Coronary artery (tissue), 2 donors: ENCODE measurements at regions not wholly inside any gene's neighbourhood (a gene's known extent, or its start where the extent isn't known, plus 50 kb on each side); places are given as distances from the start of the nearest gene placed in this dataset.

ENCODE experiments used
- DNase-seq: peaks from one replicate; pipeline ENCODE4 v3.0.0-alpha.2; 2017; ENCODE audit warnings: low spot score
- H3K27ac ChIP-seq, 2 donors: fragments of 200-600 bp; sonication (generic); one replicate each; pipeline ENCODE4 v1.5.1; 2016 to 2019
- H3K4me3 ChIP-seq: fragments of 200-600 bp; sonication (generic); 2 replicates; pipeline ENCODE4 v1.5.1; 2016; ENCODE audit warnings: mild to moderate bottlenecking, moderate library complexity
- CTCF ChIP-seq: fragments of 200-600 bp; sonication (generic); IDR thresholded peaks from one replicate; pipeline ENCODE4 v1.5.1; 2019; ENCODE audit warnings: antibody characterized with exemption

- DNase-seq, result no peak
- TF ChIP-seq CTCF, result no peak
- no peak overlapping the region for H3K27ac ChIP-seq
- H3K4me3 ChIP-seq, result no peak overlapping the region
These were observed 185.0 kb upstream of the ELL2 start for GRCh38 chr5:96146675-96147074.

- H3K4me3 ChIP-seq, result no peak overlapping the region
- TF ChIP-seq CTCF, result no peak
- no peak for DNase-seq
- H3K27ac ChIP-seq, result no peak overlapping the region
These were observed 182.6 kb upstream of the ELL2 start for GRCh38 chr5:96144289-96144688.

- no peak overlapping the region for H3K27ac ChIP-seq
- TF ChIP-seq CTCF, result no peak
- no peak for DNase-seq
- no peak overlapping the region for H3K4me3 ChIP-seq
These were observed 181.8 kb upstream of the ELL2 start for GRCh38 chr5:96143450-96143849.

- DNase-seq, result no peak
- Histone ChIP-seq H3K27ac (no peak overlapping the region), H3K4me3 (no peak overlapping the region)
- no peak for TF ChIP-seq CTCF
These were observed 181.3 kb upstream of the ELL2 start for GRCh38 chr5:96142786-96143434.

- no peak overlapping the region for H3K27ac ChIP-seq
These were observed 180.6 kb upstream of the ELL2 start for GRCh38 chr5:96142184-96142781.

GRCh38 chr5:96141749-96142148 is 180.1 kb upstream of the ELL2 start:
- no peak for TF ChIP-seq CTCF
- Histone ChIP-seq H3K27ac (no peak overlapping the region), H3K4me3 (no peak overlapping the region)
- no peak for DNase-seq

More at GRCh38 chr5:96142184-96142781, 180.6 kb upstream of the ELL2 start:
- no peak for TF ChIP-seq CTCF
- DNase-seq, result no peak
- no peak overlapping the region for H3K4me3 ChIP-seq

- no peak overlapping the region for H3K27ac ChIP-seq
- H3K4me3 ChIP-seq, result no peak overlapping the region
- no peak for TF ChIP-seq CTCF
- DNase-seq, result no peak
These were observed 178.8 kb upstream of the ELL2 start for GRCh38 chr5:96140496-96140895.
